PC-9 (cell line): ENCODE measurements at regions not wholly inside any gene's neighbourhood (a gene's known extent, or its start where the extent isn't known, plus 50 kb on each side); places are given as distances from the start of the nearest gene placed in this dataset.

Source experiments
- BruUV-seq: library from RNA; stranded (reverse); fragments of 400-500 nt; replicated peaks from 2 replicates; lab custom pipeline; 2021; lab: Mats Ljungman, UMichigan
- CTCF ChIA-PET: fragments of 300-600 bp; sonication (Branson Sonifier 250); formaldehyde crosslinking; loops from one replicate; lab custom pipeline; 2022; ENCODE audit warnings: antibody characterized with exemption; lab: Charles Lee
- POLR2A ChIA-PET: fragments of 300-600 bp; sonication (Branson Sonifier 250); formaldehyde crosslinking; loops from one replicate; lab custom pipeline; 2022; ENCODE audit warnings: antibody characterized with exemption; ENCODE audit not compliant: unreplicated experiment; lab: Charles Lee
- DNase-seq, 2 experiments: peaks; one replicate each; pipeline versions ENCODE4 v3.0.0 to v3.0.0-alpha.2; 2015 to 2022; ENCODE audit warnings: mixed read lengths in 1 of 2
- H2AFZ ChIP-seq: fragments of 200-600 bp; sonication (generic); 2 replicates; pipeline ENCODE4 v1.8.1; 2017; ENCODE audit warnings: antibody characterized with exemption
- H3F3A ChIP-seq: fragments of 200-600 bp; sonication (generic); 2 replicates; pipeline ENCODE4 v1.8.1; 2017; ENCODE audit warnings: antibody characterized with exemption, mild to moderate bottlenecking, low read depth; ENCODE audit not compliant: insufficient read depth
- H3K27ac ChIP-seq: fragments of 200-600 bp; sonication (generic); 2 replicates; pipeline ENCODE4 v1.6.1; 2016; ENCODE audit warnings: mixed run types
- H3K27me3 ChIP-seq: fragments of 200-600 bp; sonication (generic); 2 replicates; pipeline ENCODE4 v1.6.1; 2016; ENCODE audit warnings: low read depth, mixed run types; ENCODE audit not compliant: insufficient read depth
- H3K36me3 ChIP-seq: fragments of 200-600 bp; sonication (generic); 2 replicates; pipeline ENCODE4 v1.6.1; 2016; ENCODE audit warnings: low read depth, mixed run types
- H3K4me1 ChIP-seq: fragments of 200-600 bp; sonication (generic); replicated peaks from 2 replicates; pipeline ENCODE4 v1.6.1; 2016; ENCODE audit warnings: mixed run types; ENCODE audit not compliant: insufficient read depth
- H3K4me2 ChIP-seq: fragments of 200-600 bp; sonication (generic); 2 replicates; pipeline ENCODE4 v1.6.1; 2017; ENCODE audit warnings: mixed run types
- H3K4me3 ChIP-seq: fragments of 200-600 bp; sonication (generic); 2 replicates; pipeline ENCODE4 v1.6.1; 2016; ENCODE audit warnings: mixed run types
- H3K79me2 ChIP-seq: fragments of 200-600 bp; sonication (generic); 2 replicates; pipeline ENCODE4 v1.6.1; 2017; ENCODE audit warnings: low read depth, mixed run types
- H3K9me2 ChIP-seq: fragments of 200-600 bp; sonication (generic); 2 replicates; pipeline ENCODE4 v1.8.1; 2017; ENCODE audit warnings: mild to moderate bottlenecking; ENCODE audit not compliant: insufficient read depth
- H3K9me3 ChIP-seq: fragments of 200-600 bp; sonication (generic); 2 replicates; pipeline ENCODE4 v1.8.1; 2016; ENCODE audit warnings: low read depth; ENCODE audit not compliant: insufficient read depth
- H4K20me1 ChIP-seq: fragments of 200-600 bp; sonication (generic); 2 replicates; pipeline ENCODE4 v1.8.1; 2017; ENCODE audit not compliant: insufficient read depth
- CTCF ChIP-seq: fragments of 200-600 bp; sonication (generic); conservative IDR thresholded peaks from 2 replicates; pipeline ENCODE4 v1.6.1; 2017; ENCODE audit warnings: mixed run types, antibody characterized with exemption, mild to moderate bottlenecking, moderate library complexity
- EZH2 ChIP-seq: fragments of 200-600 bp; sonication (generic); IDR thresholded peaks from 2 replicates; pipeline ENCODE4 v1.8.0; 2017; ENCODE audit warnings: antibody characterized with exemption, low read depth
- intact Hi-C: fragments of 100-400 bp; cut with micrococcal nuclease; formaldehyde crosslinking; loops from one replicate; pipeline ENCODE4 v1.10.0; 2022; ENCODE audit not compliant: unreplicated experiment

- TF ChIP-seq EZH2 (no peak), CTCF (no peak)
- Histone ChIP-seq H4K20me1 (no peaks in the 10 kb centered on the region), H3K36me3 (no peaks in the 10 kb centered on the region), H3K4me1 (no peaks in the 10 kb centered on the region), H3K79me2 (no peaks in the 10 kb centered on the region), H3K9me3 (peaks cover 1% of the 10 kb centered on the region; the same call in 1 of the 2 replicates), H3F3A (no peaks in the 10 kb centered on the region), H3K27me3 (no peaks in the 10 kb centered on the region), H3K9me2 (no peaks in the 10 kb centered on the region), H3K27ac (no peak overlapping the region), H2AFZ (no peak overlapping the region), H3K4me3 (no peak overlapping the region), H3K4me2 (no peak overlapping the region)
- intact Hi-C loops = no loop called here
- CTCF ChIA-PET = no interaction called here
- DNase-seq = no peak
- BruUV-seq = no TSS peak
- POLR2A ChIA-PET = no interaction called here
Observed at GRCh38 chr9:94198414-94198813, 60.7 kb upstream of the ZNF169 start.

GRCh38 chr9:94199776-94200175 lies 59.3 kb upstream of the ZNF169 start:
- Histone ChIP-seq H3K27me3 (no peaks in the 10 kb centered on the region), H3K4me1 (no peaks in the 10 kb centered on the region), H3K9me2 (no peaks in the 10 kb centered on the region), H2AFZ (no peak overlapping the region), H3K27ac (no peak overlapping the region), H3K4me2 (no peak overlapping the region), H3K36me3 (no peaks in the 10 kb centered on the region), H3F3A (no peaks in the 10 kb centered on the region), H3K9me3 (peaks cover 4% of the 10 kb centered on the region; the same call in 1 of the 2 replicates), H4K20me1 (no peaks in the 10 kb centered on the region), H3K79me2 (no peaks in the 10 kb centered on the region), H3K4me3 (no peak overlapping the region)
- no peak for TF ChIP-seq CTCF
- TF ChIP-seq EZH2 = no peak
- ChIA-PET CTCF (no interaction called here), POLR2A (no interaction called here)
- no TSS peak for BruUV-seq
- DNase-seq = no peak
- intact Hi-C loops = no loop called here

DNA sequence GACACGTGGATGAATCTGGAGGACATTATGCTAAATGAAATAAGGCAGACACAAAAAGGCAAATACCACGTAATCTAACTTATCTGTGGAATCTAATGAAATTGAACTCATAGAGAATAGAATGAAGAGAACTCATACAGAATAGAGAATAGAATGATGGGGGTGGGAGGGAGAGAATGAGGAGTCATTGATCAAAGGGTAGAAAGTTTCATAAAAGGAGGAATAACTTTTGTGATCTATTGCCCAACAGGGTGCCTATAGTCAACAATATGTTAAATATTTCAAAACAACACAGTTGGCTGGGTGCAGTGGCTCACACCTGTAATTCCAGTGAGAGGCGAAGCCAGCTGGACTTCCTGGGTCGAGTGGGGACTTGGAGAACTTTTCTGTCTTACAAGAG lies 54.9 kb upstream of the ZNF169 start:
- Histone ChIP-seq H3K4me2 (no peak overlapping the region), H3K9me2 (no peaks in the 10 kb centered on the region), H3K27me3 (no peaks in the 10 kb centered on the region), H4K20me1 (no peaks in the 10 kb centered on the region), H2AFZ (no peak overlapping the region), H3K4me3 (no peak overlapping the region), H3K9me3 (peaks cover 4% of the 10 kb centered on the region; the same call in 1 of the 2 replicates), H3K27ac (no peak overlapping the region), H3K79me2 (no peaks in the 10 kb centered on the region), H3F3A (no peaks in the 10 kb centered on the region), H3K36me3 (no peaks in the 10 kb centered on the region), H3K4me1 (no peaks in the 10 kb centered on the region)
- ChIA-PET CTCF (no interaction called here), POLR2A (no interaction called here)
- intact Hi-C loops = no loop called here
- DNase-seq = no peak
- no peak for TF ChIP-seq CTCF
- TF ChIP-seq EZH2 = no peak
- BruUV-seq = no TSS peak
